IMR-90 (cell line): ENCODE measurements at regions not wholly inside any gene's neighbourhood (a gene's known extent, or its start where the extent isn't known, plus 50 kb on each side); places are given as distances from the start of the nearest gene placed in this dataset.

Source experiments
- ATAC-seq: fragments of 200-7000 bp; cut with Tn5 transposase; 2 replicates; pipeline ENCODE4 v1.9.1; 2020; ENCODE audit warnings: low read depth, mild to moderate bottlenecking, moderate library complexity
- BruUV-seq: library from RNA; stranded (reverse); fragments of 400-500 nt; replicated peaks from 2 replicates; lab custom pipeline; 2021; lab: Mats Ljungman, UMichigan
- CTCF ChIA-PET: fragments of 300-600 bp; formaldehyde crosslinking; extraction: SDS; loops from one replicate; lab custom pipeline; 2021; ENCODE audit warnings: antibody characterized with exemption; lab: Yijun Ruan, JAX
- POLR2A ChIA-PET: fragments of 300-600 bp; sonication (Branson Sonifier 250); formaldehyde crosslinking; loops from one replicate; lab custom pipeline; 2022; ENCODE audit warnings: antibody characterized with exemption; ENCODE audit not compliant: unreplicated experiment; lab: Charles Lee
- DNase-seq: peaks from one replicate; pipeline ENCODE4 v3.0.0; 2013
- H2AFZ ChIP-seq: replicated peaks from 2 replicates; pipeline ENCODE3; 2013; ENCODE audit warnings: low read length, mild to moderate bottlenecking; ENCODE audit not compliant: poor library complexity
- H2AK5ac ChIP-seq: 2 replicates; pipeline ENCODE4 v1.6.1; 2013; ENCODE audit warnings: low read depth, low read length, inconsistent platforms
- H2AK9ac ChIP-seq: replicated peaks from 2 replicates; pipeline ENCODE3; 2013; ENCODE audit warnings: mild to moderate bottlenecking, low read depth, low read length, moderate library complexity; ENCODE audit not compliant: poor library complexity
- H2BK120ac ChIP-seq: 2 replicates; pipeline ENCODE4 v1.6.1; 2013; ENCODE audit warnings: low read depth, low read length, inconsistent platforms
- H2BK15ac ChIP-seq: 3 replicates; pipeline ENCODE4 v1.6.1; 2013; ENCODE audit warnings: low read depth, low read length, inconsistent platforms
- H2BK20ac ChIP-seq: 2 replicates; pipeline ENCODE4 v1.6.1; 2013; ENCODE audit warnings: low read depth, mild to moderate bottlenecking, inconsistent platforms, low read length, moderate library complexity
- H2BK5ac ChIP-seq: 2 replicates; pipeline ENCODE4 v1.6.1; 2013; ENCODE audit warnings: mild to moderate bottlenecking, low read depth, low read length, inconsistent platforms; ENCODE audit not compliant: poor library complexity, severe bottlenecking
- H3K14ac ChIP-seq: replicated peaks from 2 replicates; pipeline ENCODE4 v1.6.1; 2013; ENCODE audit warnings: low read depth, low read length, inconsistent platforms
- H3K18ac ChIP-seq: 2 replicates; pipeline ENCODE4 v1.6.1; 2013; ENCODE audit warnings: low read depth, low read length, control low read depth
- H3K23ac ChIP-seq: 2 replicates; pipeline ENCODE4 v1.6.1; 2013; ENCODE audit warnings: low read depth, low read length, inconsistent platforms
- H3K27ac ChIP-seq: 2 replicates; pipeline ENCODE4 v1.5.1; 2013; ENCODE audit warnings: mild to moderate bottlenecking, control low read depth, low read length; ENCODE audit not compliant: insufficient read depth
- H3K27me3 ChIP-seq: 2 replicates; pipeline ENCODE4 v1.6.1; 2013; ENCODE audit warnings: low read length; ENCODE audit not compliant: control insufficient read depth, insufficient read depth
- H3K36me3 ChIP-seq: 2 replicates; pipeline ENCODE4 v1.6.1; 2013; ENCODE audit warnings: low read length, mixed read lengths; ENCODE audit not compliant: control insufficient read depth, insufficient read depth
- H3K4ac ChIP-seq: 2 replicates; pipeline ENCODE4 v1.6.1; 2013; ENCODE audit warnings: low read depth, low read length, inconsistent platforms
- H3K4me1 ChIP-seq: 2 replicates; pipeline ENCODE4 v1.6.1; 2013; ENCODE audit warnings: low read length, mixed read lengths; ENCODE audit not compliant: control insufficient read depth, insufficient read depth
- H3K4me2 ChIP-seq: 2 replicates; pipeline ENCODE4 v1.6.1; 2013; ENCODE audit warnings: low read depth, mild to moderate bottlenecking, control low read depth, low read length, moderate library complexity
- H3K4me3 ChIP-seq: 2 replicates; pipeline ENCODE4 v1.5.1; 2013; ENCODE audit warnings: low read depth, mild to moderate bottlenecking, control low read depth, low read length, moderate library complexity; ENCODE audit not compliant: insufficient read depth
- H3K56ac ChIP-seq: 2 replicates; pipeline ENCODE4 v1.6.1; 2013; ENCODE audit warnings: low read length, inconsistent platforms; ENCODE audit not compliant: insufficient read depth; ENCODE audit errors: extremely low read depth
- H3K79me1 ChIP-seq, 2 experiments: 2 replicates each; pipeline ENCODE4 v1.6.1; 2013; ENCODE audit warnings: low read length in 2 of 2, inconsistent platforms in 1 of 2, low read depth in 1 of 2
- H3K9ac ChIP-seq: 2 replicates; pipeline ENCODE4 v1.6.1; 2013; ENCODE audit warnings: low read depth, low read length, control low read depth
- H3K9me1 ChIP-seq: 2 replicates; pipeline ENCODE4 v1.6.1; 2013; ENCODE audit warnings: low read length, inconsistent platforms; ENCODE audit not compliant: insufficient read depth
- H3K9me3 ChIP-seq: 2 replicates; pipeline ENCODE4 v1.6.1; 2013; ENCODE audit warnings: low read length; ENCODE audit not compliant: control insufficient read depth, insufficient read depth
- H4K20me1 ChIP-seq: 2 replicates; pipeline ENCODE4 v1.6.1; 2013; ENCODE audit warnings: low read length, inconsistent platforms; ENCODE audit not compliant: insufficient read depth
- H4K5ac ChIP-seq: 2 replicates; pipeline ENCODE4 v1.6.1; 2013; ENCODE audit warnings: mild to moderate bottlenecking, low read depth, low read length, control low read depth
- H4K8ac ChIP-seq, 2 experiments: 2 replicates each; pipeline ENCODE4 v1.6.1; 2013; ENCODE audit warnings: low read depth in 2 of 2, low read length in 2 of 2, control low read depth in 1 of 2, inconsistent platforms in 1 of 2
- H4K91ac ChIP-seq: 2 replicates; pipeline ENCODE4 v1.6.1; 2013; ENCODE audit warnings: low read depth, low read length, inconsistent platforms; ENCODE audit not compliant: insufficient read depth
- BHLHE40 ChIP-seq: fragments of 150-350 bp; IDR thresholded peaks from 2 replicates; pipeline ENCODE4 v1.6.1; 2016; ENCODE audit warnings: mild to moderate bottlenecking, low read depth, low read length
- CEBPB ChIP-seq: IDR thresholded peaks from 2 replicates; pipeline ENCODE4 v1.6.1; 2012; ENCODE audit warnings: low read depth, low read length, improper control_type of control experiment
- CHD1 ChIP-seq: IDR thresholded peaks from 2 replicates; pipeline ENCODE4 v1.6.1; 2012; ENCODE audit warnings: low read depth, low read length, improper control_type of control experiment
- ELK1 ChIP-seq: fragments of 150-350 bp; IDR thresholded peaks from 2 replicates; pipeline ENCODE4 v1.6.1; 2016; ENCODE audit warnings: low read depth, mild to moderate bottlenecking, low read length, moderate library complexity, borderline replicate concordance
- FOS ChIP-seq: fragments of 150-350 bp; IDR thresholded peaks from 2 replicates; pipeline ENCODE4 v1.6.1; 2016; ENCODE audit warnings: low read depth, low read length
- MAFK ChIP-seq: IDR thresholded peaks from 2 replicates; pipeline ENCODE4 v1.6.1; 2012; ENCODE audit warnings: low read depth, low read length, improper control_type of control experiment
- MXI1 ChIP-seq: IDR thresholded peaks from 2 replicates; pipeline ENCODE4 v1.6.1; 2012; ENCODE audit warnings: low read depth, mild to moderate bottlenecking, low read length, moderate library complexity, borderline replicate concordance
- NFE2L2 ChIP-seq: fragments of 150-350 bp; IDR thresholded peaks from 2 replicates; pipeline ENCODE4 v1.6.1; 2016; ENCODE audit warnings: low read depth, mild to moderate bottlenecking, low read length
- POLR2A ChIP-seq: IDR thresholded peaks from 2 replicates; pipeline ENCODE4 v1.6.1; 2012; ENCODE audit warnings: mild to moderate bottlenecking, low read depth, low read length
- RAD21 ChIP-seq: IDR thresholded peaks from 2 replicates; pipeline ENCODE4 v1.6.1; 2012; ENCODE audit warnings: low read length, improper control_type of control experiment
- RFX5 ChIP-seq: IDR thresholded peaks from 2 replicates; pipeline ENCODE4 v1.8.0; 2012; ENCODE audit warnings: low read depth, mild to moderate bottlenecking, low read length, moderate library complexity
- SMC3 ChIP-seq: fragments of 150-350 bp; IDR thresholded peaks from 2 replicates; pipeline ENCODE4 v1.6.1; 2016; ENCODE audit warnings: low read depth, mild to moderate bottlenecking, antibody characterized with exemption, low read length, moderate library complexity
- USF2 ChIP-seq: fragments of 150-350 bp; IDR thresholded peaks from 2 replicates; pipeline ENCODE4 v1.6.1; 2017; ENCODE audit warnings: mild to moderate bottlenecking, antibody characterized with exemption, low read length, low read depth
- WGBS, 2 experiments: methylation state at CpG; one replicate each; pipeline versions ENCODE4 v1.1.5 to v1.1.7; 2013; ENCODE audit warnings: missing lambda C conversion rate in 2 of 2; ENCODE audit not compliant: insufficient read length in 1 of 2; ENCODE audit errors: extremely low coverage in 2 of 2; 5-methylcytosine and 5-hydroxymethylcytosine counted together
- dilution Hi-C: fragments of 300-500 bp; cut with HindIII; formaldehyde crosslinking; loops from one replicate; pipeline ENCODE4 v1.14.3; 2018; ENCODE audit warnings: low sequenced_read_pairs; ENCODE audit not compliant: unreplicated experiment
- in situ Hi-C: fragments of 300-500 bp; cut with MboI; formaldehyde crosslinking; loops from 3 replicates; pipeline ENCODE4 v1.14.3; 2019; ENCODE audit warnings: low sequenced_read_pairs, inconsistent platforms, mixed read lengths
- intact Hi-C: fragments of 100-400 bp; cut with micrococcal nuclease; formaldehyde crosslinking; loops from 2 replicates; pipeline ENCODE4 v1.10.0; 2022

- Histone ChIP-seq H3K36me3 (no peaks in the 10 kb centered on the region), H2AK9ac (no peak overlapping the region), H3K27me3 (peaks cover 21% of the 10 kb centered on the region), H3K4me3 (no peak overlapping the region), H3K56ac (no peak overlapping the region), H2BK15ac (no peak overlapping the region), H2BK20ac (no peak overlapping the region), H4K8ac (no peak overlapping the region), H3K9me1 (0 out of 2 replicates have a peak, but pooled peaks cover 3% of the 10 kb centered on the region), H3K79me1 (no peaks in the 10 kb centered on the region), H2AK5ac (no peak overlapping the region), H4K20me1 (no peaks in the 10 kb centered on the region), H2BK5ac (no peak overlapping the region), H3K23ac (no peak overlapping the region), H3K4me2 (no peak overlapping the region), H3K9ac (no peak overlapping the region), H2AFZ (no peak overlapping the region), H3K18ac (no peak overlapping the region), H4K5ac (no peak overlapping the region), H3K4me1 (no peaks in the 10 kb centered on the region), H3K27ac (no peak overlapping the region), H3K14ac (no peak overlapping the region), H3K4ac (no peak overlapping the region), H2BK120ac (no peak overlapping the region), H4K91ac (no peak overlapping the region), H3K9me3 (no peaks in the 10 kb centered on the region)
- in situ Hi-C loops (no loop called here), intact Hi-C loops (no loop called here), dilution Hi-C loops (no loop called here)
- TF ChIP-seq MAFK (no peak), FOS (no peak), CHD1 (no peak), CEBPB (no peak), NFE2L2 (no peak), RFX5 (no peak), RAD21 (no peak), POLR2A (no peak), ELK1 (no peak), MXI1 (no peak), USF2 (no peak), SMC3 (no peak), BHLHE40 (no peak)
- POLR2A ChIA-PET, result no interaction called here
- DNase-seq (no peak), ATAC-seq (no peak)
- whole genome bisulfite sequencing, 2 experiments, result 80% methylated on average over 2 of the region's 6 CpGs; no CpG with 5 or more reads in 1 of the 2 experiments
- CTCF ChIA-PET, result no interaction called here
- BruUV-seq, result no TSS peak
Observed at GRCh38 chr2:9777081-9777480, 66.2 kb upstream of the TAF1B start.
